MCF 10A (cell line): ENCODE measurements at regions not wholly inside any gene's neighbourhood (a gene's known extent, or its start where the extent isn't known, plus 50 kb on each side); places are given as distances from the start of the nearest gene placed in this dataset.

Experiments used
- BruUV-seq: library from RNA; stranded (reverse); fragments of 400-500 nt; replicated peaks from 2 replicates; lab custom pipeline; 2021; lab: Mats Ljungman, UMichigan
- CTCF ChIA-PET: fragments of 300-600 bp; sonication (Branson Sonifier 250); formaldehyde crosslinking; extraction: SDS; loops from one replicate; lab custom pipeline; 2021; ENCODE audit warnings: antibody characterized with exemption, inconsistent platforms; lab: Yijun Ruan, JAX
- POLR2A ChIA-PET: fragments of 300-600, 350-650 bp; sonication (Branson Sonifier 250); formaldehyde crosslinking; extraction: SDS; loops from one replicate; lab custom pipeline; 2020; ENCODE audit warnings: antibody characterized with exemption, inconsistent platforms; lab: Yijun Ruan, JAX
- DNase-seq: peaks from one replicate; pipeline ENCODE4 v3.0.0-alpha.2; 2018; ENCODE audit not compliant: unreplicated experiment
- H3K27ac Mint-ChIP-seq: one replicate; pipeline ENCODE4 v1.8.0; 2022; ENCODE audit warnings: mild to moderate bottlenecking, low read depth, mixed read lengths; ENCODE audit not compliant: unreplicated experiment
- H3K27me3 Mint-ChIP-seq: one replicate; pipeline ENCODE4 v1.8.0; 2022; ENCODE audit warnings: mixed read lengths; ENCODE audit not compliant: insufficient read depth, unreplicated experiment
- H3K36me3 Mint-ChIP-seq: one replicate; pipeline ENCODE4 v1.8.0; 2022; ENCODE audit warnings: mild to moderate bottlenecking, moderate library complexity, mixed read lengths; ENCODE audit not compliant: insufficient read depth, unreplicated experiment
- H3K4me1 Mint-ChIP-seq: one replicate; pipeline ENCODE4 v1.8.0; 2022; ENCODE audit warnings: mixed read lengths; ENCODE audit not compliant: insufficient read depth, unreplicated experiment
- H3K4me3 Mint-ChIP-seq: one replicate; pipeline ENCODE4 v1.8.0; 2022; ENCODE audit warnings: mild to moderate bottlenecking, moderate library complexity, mixed read lengths; ENCODE audit not compliant: unreplicated experiment
- H3K9me3 Mint-ChIP-seq: one replicate; pipeline ENCODE4 v1.8.0; 2022; ENCODE audit warnings: mixed read lengths; ENCODE audit not compliant: unreplicated experiment
- CTCF ChIP-seq: fragments of 200-600 bp; IDR thresholded peaks from one replicate; pipeline ENCODE4 v1.8.0; 2022; ENCODE audit warnings: antibody characterized with exemption, mild to moderate bottlenecking; ENCODE audit not compliant: unreplicated experiment
- intact Hi-C: fragments of 100-400 bp; cut with micrococcal nuclease; formaldehyde crosslinking; loops from 2 replicates; pipeline ENCODE4 v1.14.1; 2022

GRCh38 chr14:55799508-55800095 is 219.6 kb downstream of the KTN1 start:
- no peak overlapping the region for H3K27ac Mint-ChIP-seq
- no peak for DNase-seq
- no peaks in the 10 kb centered on the region for H3K36me3 Mint-ChIP-seq
- ChIA-PET POLR2A (interaction anchor here (0.5 kb wide), 1 partner anchor 93 kb away, joined by 3 read pairs; no protein-coding TSS in a partner anchor), CTCF (interaction anchor here (0.9 kb wide), 1 partner anchor 61 kb away, joined by 4 read pairs; no protein-coding TSS in a partner anchor)
- TF ChIP-seq CTCF = no peak
- no TSS peak for BruUV-seq
- no peak overlapping the region for H3K4me3 Mint-ChIP-seq
- H3K4me1 Mint-ChIP-seq = peaks cover 24% of the 10 kb centered on the region
- H3K9me3 Mint-ChIP-seq = peaks cover 7% of the 10 kb centered on the region
- intact Hi-C loops = no loop called here
- H3K27me3 Mint-ChIP-seq = no peaks in the 10 kb centered on the region

- no peak for TF ChIP-seq CTCF
- POLR2A ChIA-PET = interaction anchor here (0.7 kb wide), 1 partner anchor 68 kb away, joined by 3 read pairs; no protein-coding TSS in a partner anchor
- no peaks in the 10 kb centered on the region for H3K36me3 Mint-ChIP-seq
These were observed 220.3 kb downstream of the KTN1 start for GRCh38 chr14:55800156-55800785.

GRCh38 chr14:55801121-55801520 is 221.1 kb downstream of the KTN1 start:
- peaks cover 34% of the 10 kb centered on the region for H3K4me1 Mint-ChIP-seq
- no peak overlapping the region for H3K4me3 Mint-ChIP-seq
- DNase-seq = no peak
- ChIA-PET POLR2A (interaction anchor here (0.7 kb wide), 1 partner anchor 69 kb away, joined by 3 read pairs; no protein-coding TSS in a partner anchor), CTCF (interaction anchor here (1.2 to 1.5 kb wide), 2 partner anchors 43 to 70 kb away, joined by 4 to 6 read pairs; no protein-coding TSS in a partner anchor)
- no peaks in the 10 kb centered on the region for H3K36me3 Mint-ChIP-seq
- intact Hi-C loops = no loop called here
- TF ChIP-seq CTCF = no peak
- peaks cover 7% of the 10 kb centered on the region for H3K9me3 Mint-ChIP-seq
- H3K27ac Mint-ChIP-seq = no peak overlapping the region
- no peaks in the 10 kb centered on the region for H3K27me3 Mint-ChIP-seq
- BruUV-seq = no TSS peak

More at GRCh38 chr14:55800156-55800785, 220.3 kb downstream of the KTN1 start:
- no peak for DNase-seq
- BruUV-seq = no TSS peak
- CTCF ChIA-PET = interaction anchor here (0.7 to 1.2 kb wide), 3 partner anchors 44 to 62 kb away, joined by 3 to 6 read pairs (median 4); no protein-coding TSS in a partner anchor
- Mint-ChIP-seq H3K9me3 (peaks cover 7% of the 10 kb centered on the region), H3K27ac (no peak overlapping the region), H3K4me3 (no peak overlapping the region), H3K27me3 (no peaks in the 10 kb centered on the region), H3K4me1 (peaks cover 26% of the 10 kb centered on the region)
- intact Hi-C loops = no loop called here
